ENCODE measurements at regions not wholly inside any gene's neighbourhood (a gene's known extent, or its start where the extent isn't known, plus 50 kb on each side); places are given as distances from the start of the nearest gene placed in this dataset.

GRCh38 chr13:46964789-46965527 lies 68.1 kb upstream of the HTR2A start:
- DNase-seq (ENCODE audit: low read depth): peak; percentile 17
- Histone ChIP-seq H3K9ac (ENCODE audit: low read length) (no peak overlapping the region), H3K4me1 (ENCODE audit: control insufficient read depth, insufficient read depth, low read length) (peaks cover 7% of the 10 kb centered on the region), H3K4me3 (ENCODE audit: low read length) (no peak overlapping the region), H3K9me3 (ENCODE audit: control insufficient read depth, low read length) (no peaks in the 10 kb centered on the region), H3K36me3 (ENCODE audit: control insufficient read depth, insufficient read depth, low read length, severe bottlenecking) (no peaks in the 10 kb centered on the region), H3K27me3 (replicated peaks; ENCODE audit: control insufficient read depth, insufficient read depth, low read length) (no peaks in the 10 kb centered on the region)

GRCh38 chr13:46963904-46964303 lies 67.1 kb upstream of the HTR2A start:
- no peak for DNase-seq (ENCODE audit: low read depth)
- no peak overlapping the region for H3K4me3 ChIP-seq (ENCODE audit: low read length)
- no peaks in the 10 kb centered on the region for H3K27me3 ChIP-seq (replicated peaks; ENCODE audit: control insufficient read depth, insufficient read depth, low read length)
- H3K4me1 ChIP-seq (ENCODE audit: control insufficient read depth, insufficient read depth, low read length): peaks cover 7% of the 10 kb centered on the region
- H3K9me3 ChIP-seq (ENCODE audit: control insufficient read depth, low read length): no peaks in the 10 kb centered on the region
- no peak overlapping the region for H3K9ac ChIP-seq (ENCODE audit: low read length)
- no peaks in the 10 kb centered on the region for H3K36me3 ChIP-seq (ENCODE audit: control insufficient read depth, insufficient read depth, low read length, severe bottlenecking)

DNA sequence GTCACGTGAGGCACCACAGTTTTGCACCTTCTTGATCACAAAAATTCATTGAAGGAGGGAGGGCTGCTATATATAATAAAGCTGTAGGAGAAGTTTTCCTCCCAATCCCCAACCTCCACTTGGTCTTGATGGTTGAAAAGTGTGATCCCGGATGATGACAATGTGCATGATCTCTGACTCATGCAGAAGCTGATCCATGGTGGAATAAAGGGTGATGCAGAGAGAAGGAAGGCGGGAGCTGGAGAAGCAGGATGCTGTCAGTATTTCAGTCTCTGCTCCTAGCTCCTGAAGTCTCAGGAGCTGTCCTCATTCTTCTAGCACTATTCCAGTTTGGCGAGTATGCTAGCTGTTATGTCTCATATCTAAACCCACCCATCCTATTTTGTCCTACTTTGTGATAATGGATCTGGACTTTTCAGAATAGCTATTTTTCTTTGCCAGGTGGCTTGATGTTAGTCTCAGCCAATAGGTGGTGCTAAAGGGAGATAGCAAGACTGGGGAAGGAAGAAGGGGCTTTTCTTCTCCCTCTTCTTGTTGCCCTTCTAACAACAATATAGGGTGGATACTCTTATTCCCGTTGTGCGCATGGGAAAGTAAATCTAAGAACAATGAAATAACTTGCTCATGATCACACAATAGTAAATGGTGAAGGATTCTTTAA lies 65.6 kb upstream of the HTR2A start:
- peaks cover 7% of the 10 kb centered on the region for H3K4me1 ChIP-seq (ENCODE audit: control insufficient read depth, insufficient read depth, low read length)
- no peaks in the 10 kb centered on the region for H3K9me3 ChIP-seq (ENCODE audit: control insufficient read depth, low read length)
- H3K36me3 ChIP-seq (ENCODE audit: control insufficient read depth, insufficient read depth, low read length, severe bottlenecking): no peaks in the 10 kb centered on the region
- H3K9ac ChIP-seq (ENCODE audit: low read length): no peak overlapping the region
- DNase-seq (ENCODE audit: low read depth): no peak
- no peaks in the 10 kb centered on the region for H3K27me3 ChIP-seq (replicated peaks; ENCODE audit: control insufficient read depth, insufficient read depth, low read length)
- H3K4me3 ChIP-seq (ENCODE audit: low read length): no peak overlapping the region

DNA sequence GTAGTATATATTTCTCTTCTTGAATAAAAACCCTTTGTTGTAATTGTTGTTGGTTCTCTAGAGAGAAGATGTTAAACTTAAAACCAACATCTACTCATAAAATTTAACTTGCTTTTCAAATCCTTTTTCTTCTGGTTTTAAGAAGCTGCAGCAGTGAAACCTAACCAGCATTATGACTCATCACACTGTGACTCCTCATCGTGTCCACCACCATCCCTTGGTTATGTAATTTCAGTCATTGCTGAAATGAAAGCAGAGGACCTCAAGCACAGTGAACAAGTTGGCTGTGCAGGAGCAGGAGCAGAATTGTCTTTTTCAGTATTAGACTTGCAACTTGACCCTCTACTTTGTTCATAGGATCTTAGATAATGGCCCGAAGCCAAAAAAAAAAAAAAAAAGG lies 64.9 kb upstream of the HTR2A start:
- H3K4me3 ChIP-seq (ENCODE audit: low read length): no peak overlapping the region
- no peak overlapping the region for H3K9ac ChIP-seq (ENCODE audit: low read length)
- peak; percentile 59 for DNase-seq (ENCODE audit: low read depth)
- no peaks in the 10 kb centered on the region for H3K36me3 ChIP-seq (ENCODE audit: control insufficient read depth, insufficient read depth, low read length, severe bottlenecking)
- no peaks in the 10 kb centered on the region for H3K27me3 ChIP-seq (replicated peaks; ENCODE audit: control insufficient read depth, insufficient read depth, low read length)
- H3K4me1 ChIP-seq (ENCODE audit: control insufficient read depth, insufficient read depth, low read length): peaks cover 7% of the 10 kb centered on the region
- no peaks in the 10 kb centered on the region for H3K9me3 ChIP-seq (ENCODE audit: control insufficient read depth, low read length)

DNA sequence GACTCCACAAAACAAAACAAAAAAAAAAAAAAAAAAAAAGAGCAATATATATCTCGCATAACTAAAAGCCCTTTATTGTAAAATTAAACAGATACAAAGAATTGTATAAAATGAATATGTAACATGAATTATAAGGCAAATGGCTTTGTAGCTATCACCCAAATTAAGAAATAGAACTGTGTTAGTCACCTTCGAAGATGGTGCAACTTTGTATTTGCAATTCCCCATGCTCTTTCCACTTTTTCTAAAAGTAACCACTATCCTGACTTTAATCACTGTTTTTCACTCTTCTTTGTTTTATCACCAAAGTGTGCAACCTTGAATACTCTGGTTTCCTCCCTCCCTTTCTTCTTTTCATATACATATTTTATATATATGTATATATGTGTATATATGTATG lies 57.1 kb upstream of the HTR2A start:
- Histone ChIP-seq H3K9ac (ENCODE audit: low read length) (no peak overlapping the region), H3K27me3 (replicated peaks; ENCODE audit: control insufficient read depth, insufficient read depth, low read length) (no peaks in the 10 kb centered on the region), H3K36me3 (ENCODE audit: control insufficient read depth, insufficient read depth, low read length, severe bottlenecking) (no peaks in the 10 kb centered on the region), H3K9me3 (ENCODE audit: control insufficient read depth, low read length) (no peaks in the 10 kb centered on the region), H3K4me3 (ENCODE audit: low read length) (no peak overlapping the region), H3K4me1 (ENCODE audit: control insufficient read depth, insufficient read depth, low read length) (peaks cover 8% of the 10 kb centered on the region)
- no peak for DNase-seq (ENCODE audit: low read depth)

GRCh38 chr13:46953331-46953730 lies 56.5 kb upstream of the HTR2A start:
- no peak overlapping the region for H3K4me3 ChIP-seq (ENCODE audit: low read length)
- H3K9ac ChIP-seq (ENCODE audit: low read length): no peak overlapping the region
- H3K9me3 ChIP-seq (ENCODE audit: control insufficient read depth, low read length): no peaks in the 10 kb centered on the region
- no peaks in the 10 kb centered on the region for H3K36me3 ChIP-seq (ENCODE audit: control insufficient read depth, insufficient read depth, low read length, severe bottlenecking)
- H3K4me1 ChIP-seq (ENCODE audit: control insufficient read depth, insufficient read depth, low read length): peaks cover 8% of the 10 kb centered on the region
- DNase-seq (ENCODE audit: low read depth): no peak
- H3K27me3 ChIP-seq (replicated peaks; ENCODE audit: control insufficient read depth, insufficient read depth, low read length): no peaks in the 10 kb centered on the region

- Histone ChIP-seq H3K9me3 (ENCODE audit: control insufficient read depth, low read length) (no peaks in the 10 kb centered on the region), H3K36me3 (ENCODE audit: control insufficient read depth, insufficient read depth, low read length, severe bottlenecking) (no peaks in the 10 kb centered on the region), H3K4me3 (ENCODE audit: low read length) (no peak overlapping the region), H3K4me1 (ENCODE audit: control insufficient read depth, insufficient read depth, low read length) (peaks cover 8% of the 10 kb centered on the region), H3K9ac (ENCODE audit: low read length) (no peak overlapping the region), H3K27me3 (replicated peaks; ENCODE audit: control insufficient read depth, insufficient read depth, low read length) (no peaks in the 10 kb centered on the region)
- DNase-seq (ENCODE audit: low read depth): no peak
Measured at GRCh38 chr13:46951516-46951915, 54.7 kb upstream of the HTR2A start.

DNA sequence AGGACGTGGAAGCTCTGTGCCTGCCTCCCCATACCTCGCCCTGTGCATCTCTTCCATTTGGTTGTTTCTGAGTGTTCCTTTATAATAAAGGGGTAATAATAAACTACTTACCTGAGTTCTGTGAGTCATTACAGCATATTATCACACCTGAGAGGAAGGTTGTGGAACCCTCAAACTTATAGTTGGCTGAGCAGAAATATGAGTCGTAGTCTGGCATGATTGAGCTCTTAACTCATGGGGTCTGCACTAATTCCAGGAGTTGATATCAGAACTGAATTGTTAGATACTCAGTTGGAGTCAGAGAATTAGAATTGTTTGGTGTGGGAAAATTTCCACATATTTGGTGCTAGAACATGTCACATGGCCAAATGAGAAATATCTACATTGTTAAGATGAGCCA lies 52.4 kb upstream of the HTR2A start:
- H3K27me3 ChIP-seq (replicated peaks; ENCODE audit: control insufficient read depth, insufficient read depth, low read length): no peaks in the 10 kb centered on the region
- H3K9ac ChIP-seq (ENCODE audit: low read length): no peak overlapping the region
- DNase-seq (ENCODE audit: low read depth): no peak
- no peaks in the 10 kb centered on the region for H3K9me3 ChIP-seq (ENCODE audit: control insufficient read depth, low read length)
- H3K36me3 ChIP-seq (ENCODE audit: control insufficient read depth, insufficient read depth, low read length, severe bottlenecking): no peaks in the 10 kb centered on the region
- H3K4me3 ChIP-seq (ENCODE audit: low read length): no peak overlapping the region
- peaks cover 8% of the 10 kb centered on the region for H3K4me1 ChIP-seq (ENCODE audit: control insufficient read depth, insufficient read depth, low read length)

GRCh38 chr13:46948338-46948737 lies 51.5 kb upstream of the HTR2A start:
- Histone ChIP-seq H3K4me3 (ENCODE audit: low read length) (no peak overlapping the region), H3K4me1 (ENCODE audit: control insufficient read depth, insufficient read depth, low read length) (peaks cover 4% of the 10 kb centered on the region), H3K9me3 (ENCODE audit: control insufficient read depth, low read length) (no peaks in the 10 kb centered on the region), H3K9ac (ENCODE audit: low read length) (no peak overlapping the region), H3K36me3 (ENCODE audit: control insufficient read depth, insufficient read depth, low read length, severe bottlenecking) (no peaks in the 10 kb centered on the region), H3K27me3 (replicated peaks; ENCODE audit: control insufficient read depth, insufficient read depth, low read length) (no peaks in the 10 kb centered on the region)
- DNase-seq (ENCODE audit: low read depth): no peak

DNA sequence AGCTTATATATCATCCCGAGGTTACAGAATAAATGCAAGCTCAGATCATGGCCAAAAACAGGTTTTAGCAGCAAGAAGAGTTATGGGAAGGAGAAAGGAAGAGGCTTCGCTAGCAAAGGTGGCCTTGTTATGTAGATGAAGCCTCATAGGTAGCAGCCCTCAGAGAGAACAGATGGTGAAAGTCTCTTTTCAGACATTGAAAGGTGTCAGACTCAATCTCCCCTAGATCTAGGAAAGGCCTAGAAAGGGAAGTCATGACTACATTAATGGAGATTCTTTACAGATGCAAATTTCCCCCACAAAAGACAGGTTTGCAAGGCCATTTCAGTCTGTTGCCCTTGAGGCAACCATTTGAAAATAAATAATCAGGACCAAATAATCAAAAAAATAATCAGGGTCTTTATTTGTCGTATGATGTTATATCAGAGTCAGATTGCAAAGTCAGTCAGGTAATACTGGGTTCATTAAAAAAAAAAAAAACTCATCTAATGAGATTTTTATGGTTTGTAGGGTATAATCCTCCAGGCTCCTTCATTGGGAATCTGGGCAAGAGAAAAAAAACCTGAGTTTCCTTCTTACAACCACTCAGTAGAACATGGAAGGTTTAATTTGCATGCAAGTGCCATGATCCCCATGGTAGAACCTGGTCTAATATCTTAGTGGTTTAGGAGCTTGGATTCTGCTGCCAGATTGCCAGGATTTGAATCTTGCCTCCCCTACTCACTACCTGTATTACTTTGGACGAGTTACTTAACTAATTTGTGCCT lies 50.8 kb upstream of the HTR2A start:
- no peaks in the 10 kb centered on the region for H3K27me3 ChIP-seq (replicated peaks; ENCODE audit: control insufficient read depth, insufficient read depth, low read length)

More for the DNA sequence above, 50.8 kb upstream of the HTR2A start:
- H3K9ac ChIP-seq (ENCODE audit: low read length): no peak overlapping the region
- no peaks in the 10 kb centered on the region for H3K9me3 ChIP-seq (ENCODE audit: control insufficient read depth, low read length)
- H3K4me1 ChIP-seq (ENCODE audit: control insufficient read depth, insufficient read depth, low read length): no peaks in the 10 kb centered on the region
- no peak overlapping the region for H3K4me3 ChIP-seq (ENCODE audit: low read length)
- no peak for DNase-seq (ENCODE audit: low read depth)
- H3K36me3 ChIP-seq (ENCODE audit: control insufficient read depth, insufficient read depth, low read length, severe bottlenecking): no peaks in the 10 kb centered on the region
